Stimulated activated CD8-positive, alpha-beta memory T cell treated with anti-CD3 and anti-CD28 coated beads, Interleukin-12 subunit alpha, Interleukin-12 subunit beta, amount 100 ng/mL, for 24 hours (primary cell): ENCODE measurements at regions not wholly inside any gene's neighbourhood (a gene's known extent, or its start where the extent isn't known, plus 50 kb on each side); places are given as distances from the start of the nearest gene placed in this dataset.
A peak's percentile ranks its signal among the peaks of the same experiment; 100 is the strongest.

Source experiments
- DNase-seq: peaks from one replicate; pipeline ENCODE4 v3.0.0-alpha.2; 2020; ENCODE audit errors: extremely low read depth

DNA sequence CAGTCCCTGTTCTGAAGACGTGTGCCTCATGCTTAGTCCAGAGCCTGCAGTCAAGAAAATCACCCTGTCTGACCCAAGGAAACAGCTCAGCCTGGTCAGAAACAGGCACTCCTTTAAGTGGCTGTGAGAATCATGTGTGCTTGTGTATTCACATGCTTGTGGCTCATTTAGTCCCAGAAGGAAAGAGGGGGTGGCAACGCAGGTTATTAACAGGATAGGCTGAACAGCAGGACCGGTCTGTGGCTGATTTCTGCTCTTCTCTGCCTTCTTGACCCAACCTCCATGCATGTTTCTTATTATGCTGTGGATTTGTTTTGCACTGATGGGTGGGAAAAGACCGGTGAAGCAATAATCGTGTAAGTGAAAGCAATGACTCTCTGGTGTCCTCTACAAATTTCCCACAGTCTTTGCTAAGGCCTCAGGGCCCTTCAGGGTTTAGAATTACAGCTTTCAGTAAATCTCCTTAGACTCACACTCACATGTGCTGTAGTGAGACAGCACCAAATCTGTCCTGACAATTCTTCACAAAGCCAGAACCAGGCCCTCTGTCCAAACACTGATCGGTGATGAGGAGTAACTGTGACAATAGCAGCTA, 288.1 kb downstream of the ETS1 start:
- DNase-seq = no peak

- DNase-seq = no peak
Observed at GRCh38 chr11:128298271-128298670, 289.1 kb downstream of the ETS1 start.

DNA sequence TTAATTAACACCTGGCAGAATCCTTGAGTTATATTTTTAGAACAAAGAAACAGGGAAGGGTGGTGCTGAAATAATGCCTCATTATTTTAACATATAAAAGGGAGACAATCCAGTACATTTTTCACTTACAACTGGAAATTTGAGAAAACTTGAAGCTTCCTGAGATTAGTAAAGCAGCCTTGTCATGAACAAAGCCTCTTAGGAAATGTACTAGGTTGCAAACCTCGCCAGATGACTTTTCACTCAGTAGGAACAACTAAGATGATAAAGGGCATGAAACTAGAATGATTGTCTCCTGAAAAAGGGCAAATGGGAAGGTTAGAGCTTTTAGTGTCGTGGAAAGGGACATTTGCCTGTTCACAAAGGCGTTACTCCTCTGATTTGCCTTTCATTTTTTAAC, 289.6 kb downstream of the ETS1 start:
- no peak for DNase-seq

- DNase-seq = no peak
Observed at GRCh38 chr11:128297091-128297651, 290.2 kb downstream of the ETS1 start.

DNA sequence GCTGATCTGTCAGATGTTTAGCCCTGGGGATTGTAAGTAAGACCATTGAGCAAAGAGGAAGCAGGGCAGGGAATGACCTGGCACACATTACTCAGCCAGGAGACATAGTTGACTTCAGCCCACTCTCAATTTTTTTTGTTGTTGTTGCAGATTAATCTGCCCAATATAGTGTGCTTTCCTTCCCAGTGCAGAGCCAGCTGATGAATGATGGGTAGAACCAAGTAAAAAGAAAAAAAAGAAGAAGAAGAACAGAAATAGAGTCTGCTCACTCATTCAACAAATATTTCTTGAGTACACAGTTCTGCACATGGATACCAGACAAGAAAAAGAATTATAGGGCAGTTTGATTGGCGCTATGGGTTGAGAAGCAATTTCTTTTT, 292.7 kb downstream of the ETS1 start:
- DNase-seq = no peak

DNA sequence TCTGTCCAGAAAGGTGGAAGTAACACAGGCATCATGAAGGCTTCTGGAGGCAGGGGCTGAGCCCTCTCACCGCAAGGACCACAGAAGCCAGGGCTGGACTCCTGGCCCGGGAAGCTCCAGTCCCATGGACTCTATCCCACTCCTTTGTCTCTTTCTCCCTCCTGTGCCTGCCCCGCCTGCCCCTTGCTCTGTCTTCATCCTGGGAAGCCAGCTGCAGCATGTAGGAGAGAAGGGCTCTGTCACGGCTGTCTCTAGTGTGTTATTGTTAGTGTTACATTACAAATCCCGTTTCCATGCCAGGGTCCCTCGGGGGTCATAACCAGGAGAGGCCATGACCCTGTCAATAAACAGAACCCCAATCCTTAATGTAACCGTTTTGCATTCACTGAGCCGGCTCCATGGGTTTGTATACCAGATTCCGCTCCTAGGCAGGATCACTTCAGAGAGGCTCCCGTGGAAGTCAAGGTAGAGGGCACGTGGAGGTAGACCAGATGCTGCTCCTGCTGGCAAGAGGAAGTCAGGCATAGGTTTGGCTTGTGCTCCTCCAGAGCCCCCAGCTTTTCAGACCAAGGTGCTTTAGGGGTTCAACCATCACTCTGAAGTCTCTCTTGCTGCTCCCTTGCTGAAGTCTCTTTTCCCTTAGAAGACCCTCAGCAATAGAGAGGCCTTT, 293.2 kb downstream of the ETS1 start:
- DNase-seq = no peak

GRCh38 chr11:128291835-128292234, 295.5 kb downstream of the ETS1 start:
- no peak for DNase-seq

DNA sequence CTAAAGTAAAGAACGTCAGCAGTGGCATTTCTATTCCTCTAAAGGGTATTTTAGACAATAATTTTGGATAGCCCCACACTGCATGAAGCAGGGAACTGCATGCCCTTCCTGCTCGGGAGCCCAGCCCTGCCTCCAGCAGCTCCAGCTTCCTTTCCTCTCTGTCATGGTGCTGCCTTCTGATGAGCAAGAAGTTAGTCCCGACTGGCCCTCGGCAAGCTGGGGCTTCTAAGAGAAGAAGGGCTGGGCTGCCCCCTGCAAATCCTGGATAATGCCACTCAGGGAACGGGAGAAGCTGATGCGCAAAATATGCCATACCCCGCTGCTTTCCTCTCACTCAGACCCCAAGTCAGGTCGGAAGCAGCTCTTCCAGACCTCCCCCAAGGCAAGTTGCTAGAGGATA, 296.4 kb downstream of the ETS1 start:
- no peak for DNase-seq

DNA sequence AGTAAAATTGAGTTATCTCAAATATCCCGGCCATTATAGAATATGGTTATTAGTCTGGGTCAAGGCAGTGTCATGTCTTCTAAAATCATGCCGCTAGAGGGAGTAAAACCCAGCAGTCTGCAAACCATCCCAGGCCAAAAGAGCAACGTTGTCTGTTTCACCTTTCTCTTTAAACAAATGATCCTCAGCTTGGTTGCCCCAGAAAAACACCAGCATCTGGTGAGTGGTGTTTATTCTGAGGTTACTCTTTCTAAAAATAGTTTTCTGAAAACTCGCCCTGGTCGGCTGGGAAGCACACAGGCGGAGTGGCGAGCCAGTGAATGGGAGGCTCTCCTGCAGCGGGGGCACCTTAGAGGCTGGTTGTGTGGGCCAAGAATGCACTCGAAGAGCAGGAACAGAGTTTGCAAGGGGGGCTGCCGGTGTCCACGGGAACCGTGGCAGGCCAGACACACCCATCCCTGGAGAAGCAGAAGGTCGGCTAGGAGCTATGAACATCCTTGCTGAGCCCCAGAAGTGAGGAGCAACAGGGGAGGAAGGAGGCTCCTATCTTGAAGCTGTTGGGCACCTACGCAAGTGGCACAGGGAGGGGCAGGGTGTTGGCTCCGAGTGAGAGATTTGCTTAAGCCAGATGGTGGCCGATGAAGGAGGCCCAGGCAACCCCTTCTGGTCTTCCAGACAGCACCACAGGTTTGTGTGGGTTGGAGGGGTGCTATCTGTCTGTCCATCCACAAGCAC, 297.1 kb downstream of the ETS1 start:
- DNase-seq = peak; percentile 43

DNA sequence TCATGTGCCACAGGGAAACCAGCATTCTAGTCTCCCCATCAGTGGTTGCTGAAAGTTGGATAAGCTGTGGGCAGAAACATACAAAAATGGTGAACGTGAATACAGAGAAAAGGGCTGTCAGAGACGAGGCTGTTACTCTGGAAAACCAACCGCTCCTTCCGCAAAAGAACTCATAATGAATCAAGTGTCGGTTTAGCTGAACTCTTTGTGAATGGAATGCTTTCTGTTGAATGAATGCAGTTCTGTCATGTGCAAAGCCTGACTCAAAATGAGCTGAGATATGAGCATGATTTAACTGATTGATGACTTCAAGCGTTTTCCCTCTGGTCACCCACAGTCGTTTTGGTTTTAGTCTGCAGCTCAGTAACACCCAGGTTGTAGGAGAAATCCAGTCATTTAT, 298.3 kb downstream of the ETS1 start:
- no peak for DNase-seq

- DNase-seq = no peak
Observed at GRCh38 chr11:128288368-128288767, 299.0 kb downstream of the ETS1 start.

GRCh38 chr11:128285321-128285720, 302.0 kb downstream of the ETS1 start:
- DNase-seq = no peak

DNA sequence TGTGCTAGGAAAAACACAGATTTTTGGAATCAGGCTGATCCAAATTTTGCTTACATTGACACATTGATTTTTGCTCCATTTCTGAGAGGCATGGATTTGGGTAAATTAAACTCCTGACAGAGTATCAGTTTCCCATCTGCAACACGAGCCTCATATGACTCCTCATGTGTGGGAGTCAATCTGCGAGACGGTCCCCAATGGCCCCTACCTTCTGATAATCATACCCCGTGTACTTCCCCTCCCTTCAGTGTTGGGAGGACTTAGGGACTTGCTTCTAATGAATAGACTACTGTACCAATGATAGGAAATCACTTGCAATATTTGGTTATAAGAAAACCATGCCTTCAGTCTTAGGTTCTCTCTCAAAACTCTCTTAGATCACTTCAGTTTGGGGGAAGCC, 302.7 kb downstream of the ETS1 start:
- DNase-seq = no peak

DNA sequence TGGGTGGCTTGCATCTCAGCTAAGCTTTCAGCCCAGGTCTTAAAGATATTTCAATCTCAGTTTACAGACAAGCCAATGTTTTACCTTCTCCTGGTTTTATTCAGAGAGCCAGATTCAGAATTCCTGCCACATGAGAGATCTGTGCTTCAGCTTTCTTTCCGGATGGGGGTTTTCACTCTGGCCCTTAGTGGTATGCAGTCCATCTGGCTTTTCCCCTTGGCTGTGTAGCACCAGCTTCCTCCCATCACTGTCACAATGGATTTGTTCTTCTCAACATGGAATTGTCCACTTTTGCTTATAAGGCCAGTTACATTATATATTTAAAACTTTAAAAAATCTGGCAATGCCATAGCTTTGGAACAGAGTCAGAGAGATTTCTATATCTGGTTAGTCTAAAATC, 303.9 kb downstream of the ETS1 start:
- no peak for DNase-seq

- DNase-seq = no peak
Observed at GRCh38 chr11:128282053-128282452, 305.3 kb downstream of the ETS1 start.

DNA sequence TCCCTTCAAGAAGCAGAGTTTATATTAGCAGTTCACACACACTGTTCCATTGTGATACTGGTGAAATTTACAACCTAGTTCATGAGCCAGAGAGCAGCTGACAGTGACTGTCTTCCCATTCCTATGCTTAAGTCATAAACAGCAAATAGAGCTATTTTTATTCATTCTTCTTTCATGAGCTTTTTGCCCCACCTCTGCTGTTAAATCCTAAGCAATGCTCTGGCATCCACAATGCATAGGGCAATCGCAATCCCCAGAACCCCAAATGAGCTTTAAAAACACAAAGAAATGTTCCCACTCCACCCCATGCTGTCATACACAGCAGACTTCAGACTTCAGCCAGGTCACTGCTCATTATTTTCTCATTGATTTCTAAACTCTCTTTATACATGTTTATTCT, 307.5 kb downstream of the ETS1 start:
- DNase-seq = no peak

DNA sequence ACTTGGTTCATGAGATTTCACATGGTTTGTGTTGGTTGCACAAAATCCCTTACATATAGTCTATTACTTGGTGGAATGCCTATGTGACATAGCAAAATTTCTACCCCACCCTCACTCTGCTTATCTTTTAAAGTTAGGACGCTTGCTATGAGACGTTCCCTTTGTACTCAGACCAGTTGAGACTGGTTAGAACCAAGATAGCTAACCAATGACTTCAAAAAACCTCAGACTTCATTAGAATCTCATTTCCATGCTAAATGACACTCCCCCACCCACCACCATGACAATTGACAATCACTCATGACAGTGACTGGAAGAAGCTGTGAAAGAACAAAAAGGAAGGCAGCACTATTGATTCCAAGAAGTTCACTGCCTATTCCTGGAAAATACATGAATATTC, 313.6 kb downstream of the ETS1 start:
- DNase-seq = no peak

DNA sequence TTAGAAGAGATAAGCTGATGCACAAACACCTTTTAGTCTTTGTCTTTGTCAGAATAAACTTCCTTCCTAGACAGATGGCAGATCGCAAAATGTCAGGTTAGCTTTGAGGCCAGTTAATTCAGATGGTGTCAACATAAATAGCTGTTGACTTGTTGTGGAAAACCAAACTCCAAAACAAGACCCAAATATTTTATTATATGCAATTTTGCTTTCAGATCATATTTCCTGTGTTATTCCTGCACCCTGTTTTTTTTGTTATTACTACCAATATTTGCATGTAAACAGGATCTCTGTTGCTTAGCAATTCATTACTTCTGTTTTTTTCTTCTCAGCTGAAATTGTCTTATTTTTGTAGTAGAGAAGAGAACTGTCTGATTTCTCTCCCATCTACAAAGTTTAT, 316.0 kb downstream of the ETS1 start:
- DNase-seq = no peak

- no peak for DNase-seq
Observed at GRCh38 chr11:128269466-128269865, 317.9 kb downstream of the ETS1 start.

DNA sequence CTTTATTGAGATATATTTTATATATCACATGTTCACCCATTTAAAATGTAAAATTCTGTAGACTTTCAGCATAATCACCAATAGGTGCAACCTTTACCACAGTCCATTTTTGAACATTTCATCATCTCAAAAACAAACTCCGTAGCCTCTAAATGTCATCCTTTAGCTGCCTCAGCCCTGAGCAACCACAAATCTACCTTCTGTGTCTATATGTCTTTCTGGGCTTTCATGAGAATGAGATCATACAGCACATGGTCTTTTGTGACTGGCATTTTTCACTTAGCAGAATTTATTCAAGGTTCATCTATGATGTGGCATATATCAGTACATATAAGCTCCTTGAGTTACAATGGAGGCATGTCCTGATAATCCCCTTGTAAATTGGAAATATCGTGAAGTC, 320.5 kb downstream of the ETS1 start:
- no peak for DNase-seq

- DNase-seq = no peak
Observed at GRCh38 chr11:128262463-128263345, 324.7 kb downstream of the ETS1 start.

GRCh38 chr11:128261011-128261421, 326.3 kb downstream of the ETS1 start:
- DNase-seq = no peak
